Small intestine (tissue), 7 donors: ENCODE measurements at regions not wholly inside any gene's neighbourhood (a gene's known extent, or its start where the extent isn't known, plus 50 kb on each side); places are given as distances from the start of the nearest gene placed in this dataset.

Experiments used
- DNase-seq, 2 donors: peaks; one replicate each; pipeline versions ENCODE4 v3.0.0 to v3.0.0-alpha.2; 2013
- FAIRE-seq: peaks from 2 replicates; lab custom pipeline; 2012; peaks lifted over from hg19 to GRCh38; lab: Jason Lieb, UNC
- H3K27ac ChIP-seq, 3 donors: one replicate each; pipeline ENCODE4 v1.5.1; 2013; ENCODE audit warnings: low read length in 2 of 3, mild to moderate bottlenecking in 2 of 3, control low read depth in 1 of 3, inconsistent platforms in 1 of 3, low read depth in 1 of 3, moderate library complexity in 1 of 3
- H3K27me3 ChIP-seq, 3 donors: one replicate each; pipeline ENCODE4 v1.6.1; 2013; ENCODE audit warnings: low read length in 3 of 3, inconsistent platforms in 1 of 3; ENCODE audit not compliant: control insufficient read depth in 3 of 3, insufficient read depth in 3 of 3
- H3K36me3 ChIP-seq, 3 donors: one replicate each; pipeline ENCODE4 v1.6.1; 2013; ENCODE audit warnings: low read length in 3 of 3, inconsistent platforms in 1 of 3, low read depth in 1 of 3, mild to moderate bottlenecking in 1 of 3, moderate library complexity in 1 of 3; ENCODE audit not compliant: control insufficient read depth in 3 of 3, insufficient read depth in 2 of 3
- H3K4me1 ChIP-seq, 3 donors: one replicate each; pipeline ENCODE4 v1.6.1; 2013; ENCODE audit warnings: low read length in 2 of 3, inconsistent platforms in 1 of 3, low read depth in 1 of 3, mild to moderate bottlenecking in 1 of 3, moderate library complexity in 1 of 3; ENCODE audit not compliant: control insufficient read depth in 3 of 3, insufficient read depth in 2 of 3
- H3K4me3 ChIP-seq, 3 donors: one replicate each; pipeline ENCODE4 v1.5.1; 2013; ENCODE audit warnings: low read length in 3 of 3, control low read depth in 1 of 3, inconsistent platforms in 1 of 3, low read depth in 1 of 3, mild to moderate bottlenecking in 1 of 3, moderate library complexity in 1 of 3
- H3K9me3 ChIP-seq, 2 donors: one replicate each; pipeline ENCODE4 v1.6.1; 2013; ENCODE audit warnings: low read depth in 1 of 2, low read length in 1 of 2; ENCODE audit not compliant: control insufficient read depth in 2 of 2, insufficient read depth in 1 of 2
- WGBS, 3 donors: extraction: QIAGEN DNeasy Blood & Tissue Kit; methylation state at CpG; one replicate each; pipeline ENCODE4 v1.1.7; 2013; 5-methylcytosine and 5-hydroxymethylcytosine counted together
- donor health status: healthy with polysubstance abuse.
- donor health status: control.
- donor health status: control.
- donor health status: Bipolar disorder and iron deficiency.
- donor health status: healthy.

DNA sequence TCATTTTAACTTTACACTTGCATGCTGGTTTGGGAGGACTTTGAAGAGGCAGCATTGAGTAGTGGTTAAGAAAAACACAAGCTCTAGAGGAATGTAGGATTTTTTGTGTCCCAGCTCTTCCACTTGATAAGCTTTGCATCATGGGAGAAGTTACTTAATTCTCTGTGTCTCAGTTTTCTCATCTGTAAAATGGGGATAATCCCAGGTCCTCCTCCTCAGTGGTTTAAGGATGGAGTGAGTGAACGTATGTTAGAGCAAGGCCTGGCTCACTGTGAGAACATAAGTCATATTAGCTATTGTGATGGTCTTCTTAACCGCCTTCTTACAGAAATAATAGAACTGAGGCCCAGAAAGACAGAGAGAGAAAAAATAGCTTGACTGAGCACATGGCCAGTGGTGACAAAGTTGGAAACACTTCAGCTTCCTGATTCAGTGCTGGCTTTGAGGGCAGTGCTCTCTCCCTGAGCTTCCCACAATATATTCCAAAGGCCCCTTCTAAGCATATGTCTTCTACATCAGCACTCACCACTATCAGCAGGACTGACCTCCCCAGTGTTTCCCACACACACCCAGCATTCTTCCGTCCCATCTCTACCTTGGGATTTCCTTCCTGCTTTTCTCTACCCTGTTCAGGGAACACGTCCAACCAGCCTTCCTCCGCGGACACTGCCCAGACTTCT lies 214.9 kb upstream of the TNP1 start:
- H3K36me3 ChIP-seq: no peaks in the 10 kb centered on the region
- no peak overlapping the region for H3K4me3 ChIP-seq
- H3K4me1 ChIP-seq: no peaks in the 10 kb centered on the region
- peak overlapping the region in 1 of 3 donors; percentile 66 for H3K27ac ChIP-seq
- H3K27me3 ChIP-seq: no peaks in the 10 kb centered on the region
- no peak for DNase-seq
- 68 to 88% (median 82%) methylated on average over 6 of the region's 6 CpGs for WGBS, 3 donors
- H3K9me3 ChIP-seq: no peaks in the 10 kb centered on the region
- no peak for FAIRE-seq

GRCh38 chr2:217071416-217071815 lies 211.6 kb upstream of the TNP1 start:
- DNase-seq (no peak), FAIRE-seq (no peak)
- WGBS, 3 donors: 74 to 82% (median 82%) methylated on average over 8 of the region's 8 CpGs
- Histone ChIP-seq H3K27me3 (peaks cover 0 to 3% (median 0%) of the 10 kb centered on the region in 3 donors), H3K4me1 (no peaks in the 10 kb centered on the region), H3K4me3 (no peak overlapping the region), H3K9me3 (peaks cover 0 to 6% of the 10 kb centered on the region in 2 donors), H3K27ac (peak overlapping the region in 1 of 3 donors; percentile 64), H3K36me3 (no peaks in the 10 kb centered on the region)

GRCh38 chr2:217070611-217071010 lies 210.7 kb upstream of the TNP1 start:
- Histone ChIP-seq H3K27ac (no peak overlapping the region), H3K4me3 (no peak overlapping the region), H3K36me3 (no peaks in the 10 kb centered on the region), H3K4me1 (no peaks in the 10 kb centered on the region), H3K27me3 (peaks cover 0 to 3% (median 0%) of the 10 kb centered on the region in 3 donors), H3K9me3 (peaks cover 0 to 9% of the 10 kb centered on the region in 2 donors)
- no peak for FAIRE-seq
- DNase-seq: no peak
- WGBS, 3 donors: 69 to 89% (median 73%) methylated on average over 1 of the region's 1 CpG

DNA sequence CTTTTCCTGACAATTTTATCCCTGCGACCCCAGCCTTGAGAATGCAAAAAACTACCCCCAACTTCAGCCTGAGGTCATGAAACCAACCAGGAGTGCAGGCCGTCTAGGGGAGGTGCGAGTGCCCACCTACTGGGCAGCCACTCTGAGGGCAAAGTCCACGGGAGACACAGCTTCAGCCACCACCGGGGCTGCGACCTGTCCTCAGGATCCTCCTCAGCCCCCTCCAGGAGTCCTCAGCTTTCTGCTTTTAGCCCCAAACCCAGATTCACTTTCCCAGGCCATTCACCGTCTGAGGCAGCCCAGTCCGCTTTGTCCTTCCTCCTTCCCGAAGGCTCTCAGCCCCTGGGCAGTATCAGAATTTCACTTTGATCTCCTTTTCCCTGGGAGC lies 210.2 kb upstream of the TNP1 start:
- Histone ChIP-seq H3K9me3 (peaks cover 0 to 12% of the 10 kb centered on the region in 2 donors), H3K27me3 (peaks cover 0 to 3% (median 0%) of the 10 kb centered on the region in 3 donors), H3K27ac (no peak overlapping the region), H3K4me3 (no peak overlapping the region), H3K36me3 (no peaks in the 10 kb centered on the region), H3K4me1 (no peaks in the 10 kb centered on the region)
- WGBS, 3 donors: 68 to 79% (median 78%) methylated on average over 9 of the region's 9 CpGs
- DNase-seq (no peak), FAIRE-seq (no peak)

- DNase-seq (no peak), FAIRE-seq (no peak)
- 93 to 98% (median 96%) methylated on average over 7 of the region's 7 CpGs for WGBS, 3 donors
- no peak overlapping the region for H3K4me3 ChIP-seq
- no peak overlapping the region for H3K27ac ChIP-seq
- no peaks in the 10 kb centered on the region for H3K4me1 ChIP-seq
- no peaks in the 10 kb centered on the region for H3K36me3 ChIP-seq
- peaks cover 0 to 7% (median 0%) of the 10 kb centered on the region in 3 donors for H3K27me3 ChIP-seq
- peaks cover 0 to 12% of the 10 kb centered on the region in 2 donors for H3K9me3 ChIP-seq
Measured at GRCh38 chr2:217069263-217070042, 209.6 kb upstream of the TNP1 start.

DNA sequence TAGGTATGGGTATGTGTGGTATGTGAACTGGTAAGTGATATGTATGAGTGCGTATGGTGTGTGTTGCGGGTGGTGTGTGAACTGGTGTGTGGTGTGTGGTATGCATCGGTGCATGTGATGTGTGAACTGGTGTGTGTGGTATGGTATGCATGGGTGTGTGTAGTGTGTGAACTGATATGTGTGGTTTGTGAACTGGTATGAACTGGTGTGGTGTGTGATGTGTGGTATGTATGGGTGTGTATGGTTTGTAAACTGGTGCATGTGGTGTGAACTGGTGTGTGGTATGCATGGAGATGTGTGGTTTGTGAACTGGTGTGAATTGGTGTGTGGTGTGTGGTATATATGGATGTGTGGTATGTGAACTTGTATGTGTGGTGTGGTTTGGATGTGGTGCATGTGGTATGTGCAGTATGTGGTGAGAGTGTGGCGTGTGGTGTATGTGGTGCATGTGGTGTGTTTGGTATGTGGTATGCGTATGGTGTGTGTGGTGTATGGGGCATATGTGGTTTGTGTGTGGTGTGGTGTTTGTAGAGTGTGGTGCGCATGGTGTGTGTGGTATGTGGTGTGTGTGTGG lies 208.9 kb upstream of the TNP1 start:
- FAIRE-seq (no peak), DNase-seq (no peak)
- no peaks in the 10 kb centered on the region for H3K4me1 ChIP-seq

GRCh38 chr2:217067787-217068186 lies 207.9 kb upstream of the TNP1 start:
- 91 to 94% (median 93%) methylated on average over 6 of the region's 6 CpGs for WGBS, 3 donors
- Histone ChIP-seq H3K9me3 (peaks cover 0 to 12% of the 10 kb centered on the region in 2 donors), H3K36me3 (no peaks in the 10 kb centered on the region), H3K4me3 (no peak overlapping the region), H3K4me1 (no peaks in the 10 kb centered on the region), H3K27me3 (peaks cover 0 to 7% (median 0%) of the 10 kb centered on the region in 3 donors), H3K27ac (no peak overlapping the region)
- DNase-seq (no peak), FAIRE-seq (no peak)

More for the DNA sequence above, 208.9 kb upstream of the TNP1 start:
- Histone ChIP-seq H3K4me3 (no peak overlapping the region), H3K27me3 (peaks cover 0 to 7% (median 0%) of the 10 kb centered on the region in 3 donors), H3K9me3 (peaks cover 0 to 12% of the 10 kb centered on the region in 2 donors), H3K36me3 (no peaks in the 10 kb centered on the region), H3K27ac (no peak overlapping the region)
- WGBS, 3 donors: 88 to 91% (median 89%) methylated on average over 6 of the region's 6 CpGs

- H3K27ac ChIP-seq: peak overlapping the region in 1 of 3 donors; percentile 69
- H3K4me1 ChIP-seq: no peaks in the 10 kb centered on the region
- FAIRE-seq: no peak
- DNase-seq: no peak
- H3K27me3 ChIP-seq: peaks cover 0 to 7% (median 0%) of the 10 kb centered on the region in 3 donors
- 77 to 80% (median 78%) methylated on average over 21 of the region's 21 CpGs for WGBS, 3 donors
- peaks cover 0 to 12% of the 10 kb centered on the region in 2 donors for H3K9me3 ChIP-seq
- no peaks in the 10 kb centered on the region for H3K36me3 ChIP-seq
- no peak overlapping the region for H3K4me3 ChIP-seq
Measured at GRCh38 chr2:217066510-217067270, 206.8 kb upstream of the TNP1 start.
